T-helper 1 cell treated with Interleukin-12 subunit alpha and Interleukin-12 subunit beta and Interleukin-4 antibody, amounts not matched to agents 30 μg/mL and 1 μg/mL, for 36 hours (primary cell): ENCODE measurements at regions not wholly inside any gene's neighbourhood (a gene's known extent, or its start where the extent isn't known, plus 50 kb on each side); places are given as distances from the start of the nearest gene placed in this dataset.

Source experiments
- H3K27ac Mint-ChIP-seq: one replicate; pipeline ENCODE4 v1.8.0; 2021; ENCODE audit warnings: mild to moderate bottlenecking, mixed read lengths
- H3K27me3 Mint-ChIP-seq: one replicate; pipeline ENCODE4 v1.8.0; 2021; ENCODE audit warnings: low read depth, mixed read lengths
- H3K36me3 Mint-ChIP-seq: one replicate; pipeline ENCODE4 v1.8.0; 2021; ENCODE audit warnings: low read depth, mixed read lengths
- H3K4me1 Mint-ChIP-seq: one replicate; pipeline ENCODE4 v1.8.0; 2021; ENCODE audit warnings: low read depth, mixed read lengths
- H3K4me3 Mint-ChIP-seq: one replicate; pipeline ENCODE4 v1.8.0; 2021; ENCODE audit warnings: mild to moderate bottlenecking, moderate library complexity, mixed read lengths
- H3K9me3 Mint-ChIP-seq: one replicate; pipeline ENCODE4 v1.8.0; 2021; ENCODE audit warnings: mixed read lengths

DNA sequence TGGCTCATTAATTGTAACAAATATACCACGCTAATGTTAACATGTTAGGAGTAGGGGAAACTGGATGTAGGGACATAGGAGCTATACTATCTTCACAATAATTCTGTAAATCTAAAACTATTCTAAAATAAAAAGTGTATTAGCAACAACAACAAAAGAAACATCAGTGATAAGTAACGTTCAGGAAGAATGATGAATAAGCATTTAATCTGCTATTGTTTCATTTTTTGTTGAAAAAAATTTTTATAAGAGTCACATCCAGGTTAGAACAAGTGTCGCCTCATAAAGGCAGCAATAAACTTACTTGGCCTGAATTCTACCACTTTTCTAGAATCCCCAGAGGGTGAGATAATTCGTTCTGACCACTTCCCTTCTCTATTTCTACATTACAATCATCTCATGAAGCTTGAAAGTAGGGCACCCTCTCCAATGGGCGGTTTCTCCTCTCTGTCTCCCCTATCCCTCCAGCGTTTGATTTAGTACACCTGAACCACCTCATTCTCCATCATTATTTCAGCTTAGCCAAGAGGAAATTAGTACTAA is 253.1 kb upstream of the IPO5 start:
- no peaks in the 10 kb centered on the region for H3K4me1 Mint-ChIP-seq
- H3K9me3 Mint-ChIP-seq = no peaks in the 10 kb centered on the region
- H3K27me3 Mint-ChIP-seq = no peaks in the 10 kb centered on the region
- H3K4me3 Mint-ChIP-seq = no peak overlapping the region
- H3K36me3 Mint-ChIP-seq = no peaks in the 10 kb centered on the region
- H3K27ac Mint-ChIP-seq = no peak overlapping the region

- Mint-ChIP-seq H3K27me3 (no peaks in the 10 kb centered on the region), H3K9me3 (no peaks in the 10 kb centered on the region), H3K27ac (no peak overlapping the region), H3K36me3 (no peaks in the 10 kb centered on the region), H3K4me1 (no peaks in the 10 kb centered on the region), H3K4me3 (no peak overlapping the region)
Observed at GRCh38 chr13:97702614-97703013, 250.9 kb upstream of the IPO5 start.

DNA sequence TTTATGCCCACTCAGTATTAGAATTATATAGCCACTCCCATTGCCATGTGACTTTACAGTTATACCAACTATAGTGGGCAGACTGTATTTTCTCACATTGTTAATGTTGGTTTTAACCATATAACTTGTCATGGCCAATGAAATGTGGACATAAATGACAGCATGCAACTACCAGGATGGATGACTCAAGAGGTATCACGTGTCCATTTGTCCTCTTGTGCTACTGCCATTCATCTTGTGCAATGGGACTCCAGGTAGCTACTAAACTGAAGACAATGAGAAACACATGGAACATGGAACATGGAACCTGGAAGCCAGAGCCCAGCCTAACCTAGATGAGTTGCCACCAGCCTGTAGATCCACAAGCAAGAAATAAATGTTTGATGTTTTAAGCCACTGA is 242.7 kb upstream of the IPO5 start:
- Mint-ChIP-seq H3K4me1 (no peaks in the 10 kb centered on the region), H3K27ac (no peak overlapping the region), H3K27me3 (no peaks in the 10 kb centered on the region), H3K4me3 (no peak overlapping the region), H3K36me3 (no peaks in the 10 kb centered on the region), H3K9me3 (no peaks in the 10 kb centered on the region)

- no peaks in the 10 kb centered on the region for H3K4me1 Mint-ChIP-seq
- no peak overlapping the region for H3K4me3 Mint-ChIP-seq
- H3K27me3 Mint-ChIP-seq = no peaks in the 10 kb centered on the region
- no peak overlapping the region for H3K27ac Mint-ChIP-seq
- no peaks in the 10 kb centered on the region for H3K36me3 Mint-ChIP-seq
- no peaks in the 10 kb centered on the region for H3K9me3 Mint-ChIP-seq
Observed at GRCh38 chr13:97712770-97713169, 240.7 kb upstream of the IPO5 start.

DNA sequence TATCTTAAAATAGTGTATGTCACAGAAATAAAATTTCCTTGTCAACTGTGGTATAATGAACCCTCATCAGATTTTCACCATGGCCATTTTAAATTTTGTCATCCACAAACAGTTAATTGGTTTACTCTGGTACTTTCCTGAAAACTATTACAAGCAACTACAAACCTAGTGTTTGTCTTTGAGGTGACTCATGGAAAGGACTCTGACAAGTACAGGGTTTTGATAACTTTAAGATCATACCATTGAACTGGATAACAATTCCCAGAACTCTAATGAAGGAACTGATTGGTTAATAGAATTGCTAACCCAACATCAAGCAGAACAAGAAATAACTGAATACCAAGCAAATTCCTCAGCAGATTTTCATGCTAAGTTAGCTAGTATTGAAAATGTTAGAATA is 237.7 kb upstream of the IPO5 start:
- no peaks in the 10 kb centered on the region for H3K27me3 Mint-ChIP-seq
- no peaks in the 10 kb centered on the region for H3K4me1 Mint-ChIP-seq
- no peak overlapping the region for H3K27ac Mint-ChIP-seq
- no peaks in the 10 kb centered on the region for H3K36me3 Mint-ChIP-seq
- H3K9me3 Mint-ChIP-seq = no peaks in the 10 kb centered on the region
- H3K4me3 Mint-ChIP-seq = no peak overlapping the region

- Mint-ChIP-seq H3K27me3 (no peaks in the 10 kb centered on the region), H3K27ac (no peak overlapping the region)
Observed at GRCh38 chr13:97716746-97717145, 236.7 kb upstream of the IPO5 start.

GRCh38 chr13:97719736-97720135 is 233.7 kb upstream of the IPO5 start:
- Mint-ChIP-seq H3K4me3 (no peak overlapping the region), H3K27me3 (no peaks in the 10 kb centered on the region), H3K36me3 (no peaks in the 10 kb centered on the region), H3K9me3 (no peaks in the 10 kb centered on the region), H3K27ac (no peak overlapping the region), H3K4me1 (no peaks in the 10 kb centered on the region)

More at GRCh38 chr13:97716746-97717145, 236.7 kb upstream of the IPO5 start:
- no peaks in the 10 kb centered on the region for H3K4me1 Mint-ChIP-seq
- H3K4me3 Mint-ChIP-seq = no peak overlapping the region
- no peaks in the 10 kb centered on the region for H3K36me3 Mint-ChIP-seq
- no peaks in the 10 kb centered on the region for H3K9me3 Mint-ChIP-seq

GRCh38 chr13:97720896-97721295 is 232.6 kb upstream of the IPO5 start:
- Mint-ChIP-seq H3K4me1 (no peaks in the 10 kb centered on the region), H3K4me3 (no peak overlapping the region), H3K9me3 (no peaks in the 10 kb centered on the region), H3K36me3 (no peaks in the 10 kb centered on the region), H3K27ac (no peak overlapping the region), H3K27me3 (no peaks in the 10 kb centered on the region)

- Mint-ChIP-seq H3K4me1 (no peaks in the 10 kb centered on the region), H3K27me3 (no peaks in the 10 kb centered on the region), H3K36me3 (no peaks in the 10 kb centered on the region), H3K4me3 (no peak overlapping the region), H3K27ac (no peak overlapping the region), H3K9me3 (no peaks in the 10 kb centered on the region)
Observed at GRCh38 chr13:97723655-97724054, 229.8 kb upstream of the IPO5 start.

- H3K4me3 Mint-ChIP-seq = no peak overlapping the region
- H3K4me1 Mint-ChIP-seq = no peaks in the 10 kb centered on the region
- no peaks in the 10 kb centered on the region for H3K9me3 Mint-ChIP-seq
- no peaks in the 10 kb centered on the region for H3K36me3 Mint-ChIP-seq
- no peak overlapping the region for H3K27ac Mint-ChIP-seq
- H3K27me3 Mint-ChIP-seq = no peaks in the 10 kb centered on the region
Observed at GRCh38 chr13:97724450-97724849, 229.0 kb upstream of the IPO5 start.

DNA sequence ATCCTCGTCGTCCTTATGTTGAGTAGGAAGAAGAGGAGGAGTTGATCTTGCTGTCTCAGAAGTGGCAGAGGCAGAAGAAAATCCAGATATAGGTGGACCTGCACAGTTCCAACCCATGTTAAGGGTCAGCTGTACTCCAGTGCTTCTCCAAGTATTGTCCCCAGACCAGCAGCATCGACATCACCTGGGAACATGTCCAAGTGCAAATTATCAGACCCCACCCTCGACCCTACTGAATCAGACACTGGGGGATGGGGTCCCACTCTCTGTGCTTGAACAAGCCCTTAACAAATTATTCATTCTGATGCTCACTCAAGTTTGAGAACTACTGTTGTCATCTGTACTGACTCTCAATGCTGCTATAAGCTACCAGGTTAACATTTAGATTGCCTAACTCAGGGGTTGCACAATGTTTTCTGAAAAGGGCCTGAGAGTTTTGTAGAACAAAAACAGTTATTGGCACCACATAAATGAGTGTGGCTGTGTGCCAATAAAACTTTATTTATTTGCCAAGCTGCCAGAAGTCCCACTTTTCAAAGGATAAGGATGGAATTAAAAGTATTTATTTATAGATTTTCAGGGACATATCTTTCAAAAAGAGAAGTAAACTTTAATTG is 226.7 kb upstream of the IPO5 start:
- H3K27me3 Mint-ChIP-seq = no peaks in the 10 kb centered on the region
- no peak overlapping the region for H3K27ac Mint-ChIP-seq
- peaks cover 4% of the 10 kb centered on the region for H3K9me3 Mint-ChIP-seq
- no peaks in the 10 kb centered on the region for H3K4me1 Mint-ChIP-seq
- no peaks in the 10 kb centered on the region for H3K36me3 Mint-ChIP-seq
- H3K4me3 Mint-ChIP-seq = no peak overlapping the region

- Mint-ChIP-seq H3K27ac (no peak overlapping the region), H3K4me1 (no peaks in the 10 kb centered on the region), H3K27me3 (no peaks in the 10 kb centered on the region), H3K36me3 (no peaks in the 10 kb centered on the region), H3K9me3 (peaks cover 4% of the 10 kb centered on the region), H3K4me3 (no peak overlapping the region)
Observed at GRCh38 chr13:97727991-97728390, 225.5 kb upstream of the IPO5 start.

GRCh38 chr13:97736436-97736835 is 217.0 kb upstream of the IPO5 start:
- Mint-ChIP-seq H3K36me3 (no peaks in the 10 kb centered on the region), H3K27me3 (no peaks in the 10 kb centered on the region), H3K4me1 (no peaks in the 10 kb centered on the region), H3K27ac (no peak overlapping the region), H3K9me3 (peaks cover 6% of the 10 kb centered on the region), H3K4me3 (no peak overlapping the region)

DNA sequence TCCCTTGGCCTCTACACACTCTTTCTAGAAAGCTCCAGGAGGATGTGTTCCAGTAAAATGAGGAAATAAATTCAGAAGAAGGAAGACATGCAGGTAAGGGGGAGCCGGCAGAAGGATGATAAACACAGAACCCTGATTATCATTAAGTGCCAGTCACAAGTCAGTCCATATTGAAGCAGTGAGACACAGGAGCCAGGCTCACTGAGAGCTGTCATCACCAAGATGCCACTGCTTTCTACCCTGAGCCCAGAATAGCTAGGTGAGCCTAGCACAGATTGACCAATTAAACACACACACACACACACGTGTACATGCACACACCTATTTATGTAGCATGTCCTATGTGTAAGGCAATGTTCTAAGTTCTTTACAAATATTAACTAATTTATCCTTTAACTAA is 211.4 kb upstream of the IPO5 start:
- H3K27ac Mint-ChIP-seq = no peak overlapping the region
- no peak overlapping the region for H3K4me3 Mint-ChIP-seq
- H3K36me3 Mint-ChIP-seq = no peaks in the 10 kb centered on the region
- H3K9me3 Mint-ChIP-seq = no peaks in the 10 kb centered on the region
- H3K27me3 Mint-ChIP-seq = no peaks in the 10 kb centered on the region
- H3K4me1 Mint-ChIP-seq = no peaks in the 10 kb centered on the region

DNA sequence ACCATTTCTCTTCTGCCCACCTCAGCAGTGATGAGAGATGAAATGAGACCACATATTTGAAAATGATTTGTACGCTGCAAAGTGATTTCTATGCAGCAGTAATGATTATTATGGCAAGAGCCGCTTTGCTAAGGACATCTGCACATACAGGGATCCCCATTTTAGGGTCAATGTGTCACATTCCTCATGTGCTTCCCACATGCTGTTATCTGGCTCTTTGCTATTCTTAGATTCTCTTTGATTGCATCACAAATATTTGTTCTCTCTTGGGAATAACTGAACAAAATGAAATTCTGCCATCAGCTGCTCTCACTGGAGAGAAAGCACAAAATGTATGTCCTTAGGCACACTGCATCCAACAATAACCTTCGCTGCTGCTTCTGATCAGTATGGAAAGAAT is 209.5 kb upstream of the IPO5 start:
- H3K9me3 Mint-ChIP-seq = no peaks in the 10 kb centered on the region
- H3K27me3 Mint-ChIP-seq = no peaks in the 10 kb centered on the region
- H3K36me3 Mint-ChIP-seq = no peaks in the 10 kb centered on the region
- H3K27ac Mint-ChIP-seq = no peak overlapping the region
- no peaks in the 10 kb centered on the region for H3K4me1 Mint-ChIP-seq
- no peak overlapping the region for H3K4me3 Mint-ChIP-seq

- no peak overlapping the region for H3K27ac Mint-ChIP-seq
- no peaks in the 10 kb centered on the region for H3K4me1 Mint-ChIP-seq
- no peaks in the 10 kb centered on the region for H3K27me3 Mint-ChIP-seq
- H3K4me3 Mint-ChIP-seq = no peak overlapping the region
- no peaks in the 10 kb centered on the region for H3K9me3 Mint-ChIP-seq
- no peaks in the 10 kb centered on the region for H3K36me3 Mint-ChIP-seq
Observed at GRCh38 chr13:97746649-97747048, 206.8 kb upstream of the IPO5 start.
